H9 (cell line): ENCODE measurements at regions not wholly inside any gene's neighbourhood (a gene's known extent, or its start where the extent isn't known, plus 50 kb on each side); places are given as distances from the start of the nearest gene placed in this dataset.

ENCODE experiments used
- DNase-seq: peaks from one replicate; pipeline ENCODE4 v3.0.0-alpha.2; 2017
- H2AFZ ChIP-seq: one replicate; pipeline ENCODE4 v1.6.1; 2013; ENCODE audit warnings: mild to moderate bottlenecking, low read length, control low read depth, moderate library complexity
- H2AK5ac ChIP-seq: 2 replicates; pipeline ENCODE4 v1.6.1; 2013; ENCODE audit warnings: low read length, control low read depth, mixed read lengths; ENCODE audit not compliant: insufficient read length
- H2BK120ac ChIP-seq: one replicate; pipeline ENCODE4 v1.6.1; 2013; ENCODE audit warnings: low read depth, mild to moderate bottlenecking, low read length, control low read depth, inconsistent platforms; ENCODE audit not compliant: poor library complexity, severe bottlenecking
- H2BK12ac ChIP-seq: 2 replicates; pipeline ENCODE4 v1.6.1; 2013; ENCODE audit warnings: low read length, control low read depth, mixed read lengths, low read depth; ENCODE audit not compliant: insufficient read length
- H2BK15ac ChIP-seq: 2 replicates; pipeline ENCODE4 v1.6.1; 2013; ENCODE audit warnings: low read depth, low read length, control low read depth
- H2BK20ac ChIP-seq: one replicate; pipeline ENCODE4 v1.6.1; 2013; ENCODE audit warnings: low read depth, mild to moderate bottlenecking, low read length, control low read depth, inconsistent platforms; ENCODE audit not compliant: poor library complexity, severe bottlenecking
- H2BK5ac ChIP-seq: 2 replicates; pipeline ENCODE4 v1.6.1; 2013; ENCODE audit warnings: low read length, control low read depth, mixed read lengths; ENCODE audit not compliant: insufficient read length
- H3K14ac ChIP-seq: 2 replicates; pipeline ENCODE4 v1.6.1; 2013; ENCODE audit warnings: low read length, control low read depth; ENCODE audit not compliant: insufficient read depth
- H3K18ac ChIP-seq: 2 replicates; pipeline ENCODE4 v1.6.1; 2013; ENCODE audit warnings: low read depth, mild to moderate bottlenecking, mixed read lengths, low read length, control low read depth; ENCODE audit not compliant: insufficient read length
- H3K23ac ChIP-seq: 2 replicates; pipeline ENCODE4 v1.6.1; 2013; ENCODE audit warnings: low read length, control low read depth, mixed read lengths, low read depth; ENCODE audit not compliant: insufficient read length
- H3K23me2 ChIP-seq: 2 replicates; pipeline ENCODE4 v1.6.1; 2013; ENCODE audit warnings: low read depth, mild to moderate bottlenecking, mixed read lengths, low read length, control low read depth; ENCODE audit not compliant: insufficient read length, poor library complexity, severe bottlenecking
- H3K27ac ChIP-seq: 2 replicates; pipeline ENCODE4 v1.5.1; 2013; ENCODE audit warnings: low read length, control low read depth, mixed read lengths, low read depth; ENCODE audit not compliant: insufficient read length
- H3K27me3 ChIP-seq: 2 replicates; pipeline ENCODE4 v1.6.1; 2013; ENCODE audit warnings: low read length, control low read depth, inconsistent platforms; ENCODE audit not compliant: insufficient read depth
- H3K4ac ChIP-seq: 2 replicates; pipeline ENCODE4 v1.6.1; 2013; ENCODE audit warnings: low read depth, mild to moderate bottlenecking, control low read depth, inconsistent platforms, low read length, moderate library complexity
- H3K4me1 ChIP-seq: 2 replicates; pipeline ENCODE4 v1.6.1; 2013; ENCODE audit warnings: low read length, control low read depth, inconsistent platforms; ENCODE audit not compliant: insufficient read depth
- H3K4me2 ChIP-seq: 2 replicates; pipeline ENCODE4 v1.6.1; 2013; ENCODE audit warnings: low read length, control low read depth, mixed read lengths; ENCODE audit not compliant: insufficient read length, insufficient read depth
- H3K56ac ChIP-seq: 2 replicates; pipeline ENCODE4 v1.6.1; 2013; ENCODE audit warnings: low read depth, mild to moderate bottlenecking, mixed read lengths, low read length, control low read depth; ENCODE audit not compliant: insufficient read length
- H3K79me1 ChIP-seq: 2 replicates; pipeline ENCODE4 v1.6.1; 2013; ENCODE audit warnings: low read depth, mild to moderate bottlenecking, moderate library complexity, low read length, control low read depth, inconsistent platforms; ENCODE audit not compliant: insufficient read depth, poor library complexity, severe bottlenecking
- H3K79me2 ChIP-seq: 2 replicates; pipeline ENCODE4 v1.6.1; 2013; ENCODE audit warnings: low read length, control low read depth, inconsistent platforms; ENCODE audit not compliant: insufficient read depth
- H3K9ac ChIP-seq: 2 replicates; pipeline ENCODE4 v1.6.1; 2013; ENCODE audit warnings: low read length, control low read depth, mixed read lengths; ENCODE audit not compliant: insufficient read length; ENCODE audit errors: extremely low read depth
- H3K9me3 ChIP-seq: one replicate; pipeline ENCODE4 v1.6.1; 2013; ENCODE audit warnings: low read depth, low read length, inconsistent platforms; ENCODE audit not compliant: control insufficient read depth
- H3T11ph ChIP-seq: one replicate; pipeline ENCODE4 v1.6.1; 2013; ENCODE audit warnings: mild to moderate bottlenecking, low read length, control low read depth, inconsistent platforms
- H4K20me1 ChIP-seq: one replicate; pipeline ENCODE4 v1.6.1; 2013; ENCODE audit not compliant: control insufficient read depth, insufficient read length, insufficient read depth
- H4K5ac ChIP-seq: 2 replicates; pipeline ENCODE4 v1.6.1; 2013; ENCODE audit warnings: low read depth, mild to moderate bottlenecking, mixed read lengths, low read length, control low read depth; ENCODE audit not compliant: insufficient read length
- H4K8ac ChIP-seq: replicated peaks from 2 replicates; pipeline ENCODE4 v1.6.1; 2013; ENCODE audit warnings: low read length, control low read depth, mixed read lengths, low read depth; ENCODE audit not compliant: insufficient read length
- H4K91ac ChIP-seq: 2 replicates; pipeline ENCODE4 v1.6.1; 2013; ENCODE audit warnings: low read depth, mild to moderate bottlenecking, moderate library complexity, mixed read lengths, low read length, control low read depth; ENCODE audit not compliant: insufficient read length
- H3K27ac Mint-ChIP-seq, 3 experiments: 2 replicates in 2 of 3; 3 replicates in 1 of 3; pipeline ENCODE4 v1.8.0; 2020 to 2021; ENCODE audit warnings: mixed read lengths in 3 of 3, mild to moderate bottlenecking in 1 of 3, moderate library complexity in 1 of 3
- H3K27me3 Mint-ChIP-seq: 2 replicates; pipeline ENCODE4 v1.8.0; 2021; ENCODE audit warnings: low read depth, mild to moderate bottlenecking, moderate library complexity, mixed read lengths
- H3K36me3 Mint-ChIP-seq, 3 experiments: 2 replicates in 2 of 3; 3 replicates in 1 of 3; pipeline ENCODE4 v1.8.0; 2020 to 2021; ENCODE audit warnings: low read depth in 3 of 3, mixed read lengths in 3 of 3; ENCODE audit not compliant: insufficient read depth in 1 of 3
- H3K4me1 Mint-ChIP-seq, 2 experiments: 2 replicates each; pipeline ENCODE4 v1.8.0; 2020; ENCODE audit warnings: mixed read lengths in 2 of 2
- H3K4me3 Mint-ChIP-seq, 2 experiments: 2 replicates in 1 of 2; 3 replicates in 1 of 2; pipeline ENCODE4 v1.8.0; 2020 to 2021; ENCODE audit warnings: mild to moderate bottlenecking in 2 of 2, mixed read lengths in 2 of 2, moderate library complexity in 1 of 2
- H3K9me3 Mint-ChIP-seq, 2 experiments: 2 replicates in 1 of 2; 3 replicates in 1 of 2; pipeline ENCODE4 v1.8.0; 2020; ENCODE audit warnings: mild to moderate bottlenecking in 2 of 2, mixed read lengths in 2 of 2, moderate library complexity in 1 of 2
- WGBS: extraction: QIAGEN DNeasy Blood & Tissue Kit; methylation state at CpG from one replicate; pipeline ENCODE4 v1.1.7; 2013; ENCODE audit warnings: missing lambda C conversion rate, low lambda C conversion rate, mixed read lengths; ENCODE audit not compliant: insufficient read length; ENCODE audit errors: extremely low coverage; 5-methylcytosine and 5-hydroxymethylcytosine counted together
- TF ChIP-seq, protein P1 (sequence below): fragments of 200-600 bp; sonication (generic); conservative IDR thresholded peaks from 3 replicates; pipeline ENCODE4 v1.8.0; 2021; ENCODE audit warnings: antibody characterized with exemption, mild to moderate bottlenecking

GRCh38 chr1:143610196-143610595 lies 361.6 kb downstream of the FAM72C start:
- H2AK5ac ChIP-seq, result no peak overlapping the region
- H2BK5ac ChIP-seq, result no peak overlapping the region
- no peak overlapping the region for H3K9ac ChIP-seq
- no peak overlapping the region for H4K8ac ChIP-seq
- no peak overlapping the region for H3K4me2 ChIP-seq
- H3T11ph ChIP-seq, result no peak overlapping the region
- H2BK20ac ChIP-seq, result no peak overlapping the region
- Mint-ChIP-seq H3K27ac (no peak overlapping the region), H3K36me3 (peaks cover 8 to 46% (median 15%) of the 10 kb centered on the region in 3 experiments; a peak in 6 of 7 replicates), H3K4me3 (no peak overlapping the region), H3K4me1 (no peaks in the 10 kb centered on the region), H3K27me3 (no peaks in the 10 kb centered on the region; the same call in 1 of the 2 replicates), H3K9me3 (peaks cover 93 to 97% of the 10 kb centered on the region in 2 experiments)
- H3K23me2 ChIP-seq, result no peaks in the 10 kb centered on the region
- no peak overlapping the region for H3K4ac ChIP-seq
- no peak overlapping the region for H3K56ac ChIP-seq
- no peaks in the 10 kb centered on the region for H3K4me1 ChIP-seq
- H3K27ac ChIP-seq, result no peak overlapping the region
- H3K23ac ChIP-seq, result no peak overlapping the region
- peaks cover 92% of the 10 kb centered on the region for H3K9me3 ChIP-seq
- TF ChIP-seq, protein P1, sequence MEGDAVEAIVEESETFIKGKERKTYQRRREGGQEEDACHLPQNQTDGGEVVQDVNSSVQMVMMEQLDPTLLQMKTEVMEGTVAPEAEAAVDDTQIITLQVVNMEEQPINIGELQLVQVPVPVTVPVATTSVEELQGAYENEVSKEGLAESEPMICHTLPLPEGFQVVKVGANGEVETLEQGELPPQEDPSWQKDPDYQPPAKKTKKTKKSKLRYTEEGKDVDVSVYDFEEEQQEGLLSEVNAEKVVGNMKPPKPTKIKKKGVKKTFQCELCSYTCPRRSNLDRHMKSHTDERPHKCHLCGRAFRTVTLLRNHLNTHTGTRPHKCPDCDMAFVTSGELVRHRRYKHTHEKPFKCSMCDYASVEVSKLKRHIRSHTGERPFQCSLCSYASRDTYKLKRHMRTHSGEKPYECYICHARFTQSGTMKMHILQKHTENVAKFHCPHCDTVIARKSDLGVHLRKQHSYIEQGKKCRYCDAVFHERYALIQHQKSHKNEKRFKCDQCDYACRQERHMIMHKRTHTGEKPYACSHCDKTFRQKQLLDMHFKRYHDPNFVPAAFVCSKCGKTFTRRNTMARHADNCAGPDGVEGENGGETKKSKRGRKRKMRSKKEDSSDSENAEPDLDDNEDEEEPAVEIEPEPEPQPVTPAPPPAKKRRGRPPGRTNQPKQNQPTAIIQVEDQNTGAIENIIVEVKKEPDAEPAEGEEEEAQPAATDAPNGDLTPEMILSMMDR, result no peak
- no peaks in the 10 kb centered on the region for H3K79me2 ChIP-seq
- WGBS, result no CpG with 5 or more reads among the region's 11 CpGs
- no peak overlapping the region for H2BK120ac ChIP-seq
- H4K91ac ChIP-seq, result no peak overlapping the region
- no peak overlapping the region for H4K5ac ChIP-seq
- H4K20me1 ChIP-seq, result no peaks in the 10 kb centered on the region
- no peak overlapping the region for H2BK12ac ChIP-seq
- H3K14ac ChIP-seq, result no peak overlapping the region
- DNase-seq, result no peak
- no peak overlapping the region for H2AFZ ChIP-seq
- no peaks in the 10 kb centered on the region for H3K79me1 ChIP-seq
- no peak overlapping the region for H3K18ac ChIP-seq
- no peaks in the 10 kb centered on the region for H3K27me3 ChIP-seq
- H2BK15ac ChIP-seq, result no peak overlapping the region
